SK-N-SH (cell line): ENCODE measurements at regions not wholly inside any gene's neighbourhood (a gene's known extent, or its start where the extent isn't known, plus 50 kb on each side); places are given as distances from the start of the nearest gene placed in this dataset.

ENCODE experiments used
- CTCF ChIA-PET: fragments of 300-600, 350-600 bp; formaldehyde crosslinking; extraction: SDS; loops from one replicate; lab custom pipeline; 2021; lab: Yijun Ruan, JAX
- POLR2A ChIA-PET: fragments of 350-600 bp; sonication (Branson Sonifier 250); formaldehyde crosslinking; extraction: SDS; loops from one replicate; lab custom pipeline; 2020; ENCODE audit warnings: antibody characterized with exemption, inconsistent platforms; lab: Yijun Ruan, JAX
- DNase-seq: peaks from one replicate; pipeline ENCODE4 v3.0.0; 2012
- H2AFZ ChIP-seq: fragments of 200-600 bp; sonication (generic); 2 replicates; pipeline ENCODE4 v1.8.1; 2016; ENCODE audit warnings: antibody characterized with exemption, mild to moderate bottlenecking, low read depth
- H3F3A ChIP-seq: fragments of 200-600 bp; sonication (generic); replicated peaks from 2 replicates; pipeline ENCODE3; 2016; ENCODE audit warnings: antibody characterized with exemption, mild to moderate bottlenecking; ENCODE audit not compliant: insufficient read depth
- H3K27ac ChIP-seq, 2 experiments: fragments of 200-500 bp in 1 of 2; fragments of 200-600 bp in 1 of 2; sonication (Bioruptor generic) in 1 of 2; sonication (generic), shearing (Covaris generic) in 1 of 2; 2 replicates each; pipeline versions ENCODE4 v1.5.1 to v1.6.1; 2014 to 2016; ENCODE audit warnings: low read depth in 2 of 2, inconsistent platforms in 1 of 2, low read length in 1 of 2, mild to moderate bottlenecking in 1 of 2, mixed read lengths in 1 of 2
- H3K27me3 ChIP-seq: fragments of 200-600 bp; sonication (generic), shearing (Covaris generic); 2 replicates; pipeline ENCODE4 v1.6.1; 2016; ENCODE audit warnings: mixed run types; ENCODE audit not compliant: insufficient read depth
- H3K36me3 ChIP-seq, 2 experiments: fragments of 200-500 bp in 1 of 2; fragments of 200-600 bp in 1 of 2; sonication (Bioruptor generic) in 1 of 2; sonication (generic) in 1 of 2; replicated peaks in 1 of 2; 2 replicates each; pipeline versions ENCODE3 to v1.5.1; 2014 to 2016; ENCODE audit warnings: low read length in 1 of 2, mild to moderate bottlenecking in 1 of 2; ENCODE audit not compliant: insufficient read depth in 2 of 2, control insufficient read depth in 1 of 2
- H3K4me1 ChIP-seq, 2 experiments: fragments of 200-500 bp in 1 of 2; fragments of 200-600 bp in 1 of 2; sonication (Bioruptor generic) in 1 of 2; sonication (generic), shearing (Covaris generic) in 1 of 2; 2 replicates each; pipeline versions ENCODE4 v1.5.1 to v1.6.1; 2014 to 2016; ENCODE audit warnings: low read depth in 1 of 2, low read length in 1 of 2, mixed run types in 1 of 2; ENCODE audit not compliant: insufficient read depth in 2 of 2, control insufficient read depth in 1 of 2
- H3K4me2 ChIP-seq: fragments of 200-600 bp; sonication (generic), shearing (Covaris generic); 2 replicates; pipeline ENCODE4 v1.6.1; 2017; ENCODE audit warnings: mixed run types
- H3K4me3 ChIP-seq, 2 experiments: fragments of 200-500 bp in 1 of 2; fragments of 200-600 bp in 1 of 2; sonication (Bioruptor generic) in 1 of 2; sonication (generic), shearing (Covaris generic) in 1 of 2; 2 replicates each; pipeline versions ENCODE4 v1.5.1 to v1.8.1; 2014 to 2016; ENCODE audit warnings: low read depth in 2 of 2, inconsistent platforms in 1 of 2, low read length in 1 of 2, mild to moderate bottlenecking in 1 of 2, mixed read lengths in 1 of 2, moderate library complexity in 1 of 2
- H3K79me2 ChIP-seq: fragments of 200-600 bp; sonication (generic); 2 replicates; pipeline ENCODE4 v1.8.1; 2017; ENCODE audit warnings: mild to moderate bottlenecking; ENCODE audit not compliant: insufficient read depth
- H3K9ac ChIP-seq: fragments of 200-600 bp; sonication (generic); 2 replicates; pipeline ENCODE4 v1.6.1; 2017; ENCODE audit warnings: mixed run types
- H3K9me2 ChIP-seq: fragments of 200-600 bp; sonication (generic); 2 replicates; pipeline ENCODE4 v1.6.1; 2017; ENCODE audit warnings: mixed run types
- H3K9me3 ChIP-seq: fragments of 200-600 bp; sonication (generic); 2 replicates; pipeline ENCODE4 v1.6.1; 2017; ENCODE audit warnings: mixed run types, mild to moderate bottlenecking, moderate library complexity
- H4K20me1 ChIP-seq: fragments of 200-600 bp; sonication (generic); 2 replicates; pipeline ENCODE4 v1.6.1; 2017; ENCODE audit warnings: mild to moderate bottlenecking, mixed run types; ENCODE audit not compliant: insufficient read depth
- CHD2 ChIP-seq: fragments of 150-350 bp; IDR thresholded peaks from 2 replicates; pipeline ENCODE4 v1.6.1; 2018; ENCODE audit warnings: low read length; ENCODE audit not compliant: partially characterized antibody
- ELF1 ChIP-seq: IDR thresholded peaks from 2 replicates; pipeline ENCODE4 v1.4.0; 2012
- EZH2phosphoT487 ChIP-seq: fragments of 200-600 bp; sonication (generic); IDR thresholded peaks from 2 replicates; pipeline ENCODE4 v1.6.1; 2017; ENCODE audit warnings: low read depth, mixed run types, mild to moderate bottlenecking, antibody characterized with exemption, moderate library complexity, borderline replicate concordance
- FOSL2 ChIP-seq: IDR thresholded peaks from 2 replicates; pipeline ENCODE4 v1.4.0; 2012; ENCODE audit warnings: low read depth, mild to moderate bottlenecking, moderate library complexity, borderline replicate concordance
- GABPA ChIP-seq: IDR thresholded peaks from 2 replicates; pipeline ENCODE4 v1.4.0; 2012; ENCODE audit warnings: low read depth, mild to moderate bottlenecking
- GATA2 ChIP-seq: sonication (generic); formaldehyde crosslinking; IDR thresholded peaks from 2 replicates; pipeline ENCODE4 v1.5.0; 2020; ENCODE audit warnings: mild to moderate bottlenecking, missing genetic modification reagents
- MEF2A ChIP-seq: IDR thresholded peaks from 2 replicates; pipeline ENCODE4 v1.4.0; 2012; ENCODE audit warnings: low read depth, borderline replicate concordance
- NFIC ChIP-seq: IDR thresholded peaks from 2 replicates; pipeline ENCODE4 v1.4.0; 2012; ENCODE audit warnings: borderline replicate concordance
- NRF1 ChIP-seq: IDR thresholded peaks from 2 replicates; pipeline ENCODE4 v1.6.1; 2012; ENCODE audit warnings: low read depth, mild to moderate bottlenecking, low read length
- PBX3 ChIP-seq: IDR thresholded peaks from 2 replicates; pipeline ENCODE4; 2012
- RCOR1 ChIP-seq: fragments of 150-350 bp; IDR thresholded peaks from 2 replicates; pipeline ENCODE4 v1.6.1; 2017; ENCODE audit warnings: antibody characterized with exemption, low read length
- REST ChIP-seq: IDR thresholded peaks from 2 replicates; pipeline ENCODE4 v1.6.1; 2012; ENCODE audit warnings: mild to moderate bottlenecking, low read depth, low read length, moderate library complexity
- SMC3 ChIP-seq: IDR thresholded peaks from 2 replicates; pipeline ENCODE4 v1.6.1; 2012; ENCODE audit warnings: low read depth, low read length, improper control_type of control experiment
- TAF1 ChIP-seq: IDR thresholded peaks from 2 replicates; pipeline ENCODE4 v1.6.1; 2012; ENCODE audit warnings: low read depth, mild to moderate bottlenecking, low read length, moderate library complexity, borderline replicate concordance
- TCF12 ChIP-seq: IDR thresholded peaks from 2 replicates; pipeline ENCODE4 v1.4.0; 2012
- TEAD4 ChIP-seq: IDR thresholded peaks from 2 replicates; pipeline ENCODE4 v1.4.0; 2012; ENCODE audit warnings: mild to moderate bottlenecking, borderline replicate concordance; ENCODE audit not compliant: insufficient read depth
- YY1 ChIP-seq: IDR thresholded peaks from 2 replicates; pipeline ENCODE4 v1.4.0; 2012; ENCODE audit warnings: low read depth, mild to moderate bottlenecking
- WGBS: methylation state at CpG from one replicate; pipeline ENCODE4 v1.1.6; 2017; ENCODE audit warnings: low lambda C conversion rate; 5-methylcytosine and 5-hydroxymethylcytosine counted together
- TF ChIP-seq, protein P1 (sequence below): fragments of 150-350 bp; IDR thresholded peaks from 2 replicates; pipeline ENCODE4 v1.6.1; 2017; ENCODE audit warnings: antibody characterized with exemption, low read length, low read depth, borderline replicate concordance
- TF ChIP-seq, protein P2 (sequence below): fragments of 200-600 bp; sonication (generic); IDR thresholded peaks from 2 replicates; pipeline ENCODE4 v1.6.1; 2017; ENCODE audit warnings: antibody characterized with exemption, mild to moderate bottlenecking, moderate library complexity
- TF ChIP-seq, protein P3 (sequence below): IDR thresholded peaks from 2 replicates; pipeline ENCODE4 v1.4.0; 2012; ENCODE audit warnings: low read depth

GRCh38 chr5:57033503-57033902 is 81.6 kb upstream of the MIER3 start:
- ChIA-PET POLR2A (interaction anchor here (0.6 kb wide), 1 partner anchor 73 kb away, joined by 3 read pairs; no protein-coding TSS in a partner anchor), CTCF (no interaction called here)
- H3K4me1 ChIP-seq: no peaks in the 10 kb centered on the region
- H3K4me3 ChIP-seq: no peak overlapping the region
- no peak for DNase-seq
- 16% methylated on average over 2 of the region's 2 CpGs for WGBS
- H3K79me2 ChIP-seq: no peaks in the 10 kb centered on the region
- no peak for TF ChIP-seq RCOR1
- no peak for TF ChIP-seq ELF1
- TF ChIP-seq NFIC: no peak
- TF ChIP-seq, protein P1, sequence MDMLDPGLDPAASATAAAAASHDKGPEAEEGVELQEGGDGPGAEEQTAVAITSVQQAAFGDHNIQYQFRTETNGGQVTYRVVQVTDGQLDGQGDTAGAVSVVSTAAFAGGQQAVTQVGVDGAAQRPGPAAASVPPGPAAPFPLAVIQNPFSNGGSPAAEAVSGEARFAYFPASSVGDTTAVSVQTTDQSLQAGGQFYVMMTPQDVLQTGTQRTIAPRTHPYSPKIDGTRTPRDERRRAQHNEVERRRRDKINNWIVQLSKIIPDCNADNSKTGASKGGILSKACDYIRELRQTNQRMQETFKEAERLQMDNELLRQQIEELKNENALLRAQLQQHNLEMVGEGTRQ: no peak
- TF ChIP-seq YY1: no peak
- TF ChIP-seq EZH2phosphoT487: no peak
- TF ChIP-seq TEAD4: no peak
- TF ChIP-seq MEF2A: no peak
- no peak for TF ChIP-seq GABPA
- no peak for TF ChIP-seq REST
- no peak for TF ChIP-seq PBX3
- no peak for TF ChIP-seq NRF1
- TF ChIP-seq TCF12: no peak
- TF ChIP-seq, protein P2, sequence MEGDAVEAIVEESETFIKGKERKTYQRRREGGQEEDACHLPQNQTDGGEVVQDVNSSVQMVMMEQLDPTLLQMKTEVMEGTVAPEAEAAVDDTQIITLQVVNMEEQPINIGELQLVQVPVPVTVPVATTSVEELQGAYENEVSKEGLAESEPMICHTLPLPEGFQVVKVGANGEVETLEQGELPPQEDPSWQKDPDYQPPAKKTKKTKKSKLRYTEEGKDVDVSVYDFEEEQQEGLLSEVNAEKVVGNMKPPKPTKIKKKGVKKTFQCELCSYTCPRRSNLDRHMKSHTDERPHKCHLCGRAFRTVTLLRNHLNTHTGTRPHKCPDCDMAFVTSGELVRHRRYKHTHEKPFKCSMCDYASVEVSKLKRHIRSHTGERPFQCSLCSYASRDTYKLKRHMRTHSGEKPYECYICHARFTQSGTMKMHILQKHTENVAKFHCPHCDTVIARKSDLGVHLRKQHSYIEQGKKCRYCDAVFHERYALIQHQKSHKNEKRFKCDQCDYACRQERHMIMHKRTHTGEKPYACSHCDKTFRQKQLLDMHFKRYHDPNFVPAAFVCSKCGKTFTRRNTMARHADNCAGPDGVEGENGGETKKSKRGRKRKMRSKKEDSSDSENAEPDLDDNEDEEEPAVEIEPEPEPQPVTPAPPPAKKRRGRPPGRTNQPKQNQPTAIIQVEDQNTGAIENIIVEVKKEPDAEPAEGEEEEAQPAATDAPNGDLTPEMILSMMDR: no peak
- no peak for TF ChIP-seq FOSL2
- TF ChIP-seq GATA2 (CRISPR knock-in tag): no peak
- TF ChIP-seq TAF1: no peak
- TF ChIP-seq SMC3: no peak
- no peak for TF ChIP-seq CHD2
- TF ChIP-seq, protein P3, sequence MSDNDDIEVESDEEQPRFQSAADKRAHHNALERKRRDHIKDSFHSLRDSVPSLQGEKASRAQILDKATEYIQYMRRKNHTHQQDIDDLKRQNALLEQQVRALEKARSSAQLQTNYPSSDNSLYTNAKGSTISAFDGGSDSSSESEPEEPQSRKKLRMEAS: no peak
- no peak overlapping the region for H3K27ac ChIP-seq
- no peaks in the 10 kb centered on the region for H4K20me1 ChIP-seq
- H3K9me2 ChIP-seq: no peaks in the 10 kb centered on the region
- H3K27me3 ChIP-seq: no peaks in the 10 kb centered on the region
- no peaks in the 10 kb centered on the region for H3K9me3 ChIP-seq
- no peak overlapping the region for H3K4me2 ChIP-seq
- H3K36me3 ChIP-seq: no peaks in the 10 kb centered on the region
- no peaks in the 10 kb centered on the region for H3F3A ChIP-seq
- no peak overlapping the region for H2AFZ ChIP-seq
- H3K9ac ChIP-seq: no peak overlapping the region
